Occipital lobe (tissue), 1 donor: ENCODE measurements at regions not wholly inside any gene's neighbourhood (a gene's known extent, or its start where the extent isn't known, plus 50 kb on each side); places are given as distances from the start of the nearest gene placed in this dataset.
A peak's percentile ranks its signal among the peaks of the same experiment; 100 is the strongest.

ENCODE experiments used
- DNase-seq: peaks from one replicate; lab custom pipeline; 2025; lab: John Stamatoyannopoulos, UW

DNA sequence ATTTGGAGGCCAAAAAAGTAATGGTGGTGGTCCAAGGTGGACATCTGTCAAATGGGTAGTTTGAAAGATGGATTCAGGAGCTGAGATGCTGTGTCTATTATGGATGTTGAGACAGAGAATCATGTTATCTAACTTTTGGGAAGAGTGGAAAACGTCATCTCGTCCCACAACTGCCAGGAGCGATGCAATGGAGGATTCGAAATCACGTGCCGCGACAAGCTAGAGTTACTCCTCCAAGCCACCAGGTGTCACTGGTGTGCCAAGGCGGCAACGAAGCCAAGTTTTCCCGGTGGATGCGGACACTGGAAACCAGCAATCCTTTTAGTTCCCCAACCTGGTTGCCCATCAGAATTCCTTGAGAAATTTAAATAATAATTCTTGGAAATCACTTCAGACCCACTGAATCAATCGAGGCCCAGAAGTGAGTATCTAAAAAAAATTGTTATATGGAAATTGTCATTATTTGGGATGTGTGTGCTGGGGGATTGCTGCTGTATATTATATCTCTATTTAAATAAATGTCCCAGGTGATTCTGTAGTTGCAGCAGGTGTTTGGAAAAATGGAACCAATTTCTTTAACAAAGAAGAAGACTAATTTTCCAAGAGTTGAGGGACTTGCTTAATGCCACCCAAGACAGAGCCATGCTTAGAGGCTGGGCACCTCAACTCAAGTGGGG is 206.1 kb downstream of the HAPSTR1 start:
- no peak for DNase-seq

DNA sequence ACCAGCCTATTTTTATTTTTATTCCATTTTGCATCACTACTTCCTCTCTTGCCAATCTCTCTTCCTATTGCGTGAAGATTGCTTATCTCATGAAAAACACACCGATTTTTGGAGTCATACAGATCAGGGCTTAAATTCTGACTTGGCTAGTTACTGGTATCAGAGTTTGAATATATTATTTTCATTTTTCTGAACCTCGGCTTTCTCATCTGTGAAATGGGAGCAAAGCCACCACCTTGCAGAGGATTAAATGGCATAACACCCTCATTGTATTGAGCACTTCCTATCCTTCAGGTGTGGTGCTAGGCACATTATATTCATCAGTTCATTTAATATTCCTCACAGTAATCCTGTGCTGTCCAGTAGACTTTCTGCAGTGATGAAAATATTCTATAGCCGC is 208.8 kb downstream of the HAPSTR1 start:
- no peak for DNase-seq

DNA sequence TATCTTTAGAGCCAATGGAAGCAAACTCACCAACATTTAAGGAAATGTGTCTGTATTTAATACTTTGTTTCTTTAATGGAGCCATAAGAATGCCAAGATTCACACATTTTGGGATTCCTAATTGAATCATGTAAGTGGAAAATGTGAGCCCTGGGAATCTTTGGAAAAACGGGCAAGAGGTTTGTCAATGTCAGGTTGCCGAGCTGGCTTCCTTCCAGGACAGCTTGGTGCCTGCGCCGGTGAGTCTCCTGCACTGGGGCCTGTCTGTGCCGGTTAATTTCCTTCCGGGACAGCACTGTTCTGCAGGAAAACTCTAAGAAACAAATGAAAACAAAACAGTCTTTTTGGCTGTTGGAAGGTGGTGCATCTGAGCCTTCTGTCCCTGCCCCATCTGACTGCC is 210.6 kb downstream of the HAPSTR1 start:
- DNase-seq, result no peak

DNA sequence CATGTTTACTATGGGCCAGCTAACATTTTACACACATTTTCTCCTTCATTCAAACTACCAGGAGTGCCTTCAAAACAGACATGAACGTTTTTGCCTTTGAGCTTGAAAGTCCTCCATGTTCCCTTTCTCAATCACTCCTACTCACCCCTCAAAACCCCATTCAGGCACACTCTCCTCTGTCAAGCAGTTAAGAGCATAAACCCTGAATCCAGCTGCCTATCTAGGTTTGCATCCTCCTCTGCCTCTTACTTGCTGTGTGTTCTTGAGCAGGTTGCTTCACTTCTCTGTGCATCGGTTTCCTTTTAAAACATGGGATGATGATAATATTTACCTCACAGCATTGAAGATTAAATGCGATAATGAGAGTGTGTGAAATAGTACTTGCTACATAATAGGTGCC is 215.3 kb downstream of the HAPSTR1 start:
- DNase-seq, result no peak

DNA sequence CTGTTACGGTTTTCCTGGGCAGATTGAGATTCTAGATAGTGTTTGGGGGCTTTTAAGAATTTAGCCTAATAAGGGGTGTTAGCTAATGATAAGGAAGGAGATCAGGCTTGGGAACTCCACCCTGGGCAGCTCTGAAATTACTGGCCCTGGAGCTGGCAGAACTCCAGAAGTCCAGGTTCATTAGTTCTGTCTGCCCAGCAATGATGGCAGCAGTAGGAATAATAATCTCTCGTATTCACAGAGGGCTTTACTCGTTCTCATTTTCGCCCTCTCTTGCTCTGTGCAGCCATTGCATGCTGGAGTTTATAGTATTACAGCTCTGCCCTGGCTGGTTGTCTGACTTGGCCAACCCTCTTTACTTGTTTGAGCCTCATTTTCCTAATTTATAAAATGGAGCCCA is 216.0 kb downstream of the HAPSTR1 start:
- DNase-seq, result no peak

DNA sequence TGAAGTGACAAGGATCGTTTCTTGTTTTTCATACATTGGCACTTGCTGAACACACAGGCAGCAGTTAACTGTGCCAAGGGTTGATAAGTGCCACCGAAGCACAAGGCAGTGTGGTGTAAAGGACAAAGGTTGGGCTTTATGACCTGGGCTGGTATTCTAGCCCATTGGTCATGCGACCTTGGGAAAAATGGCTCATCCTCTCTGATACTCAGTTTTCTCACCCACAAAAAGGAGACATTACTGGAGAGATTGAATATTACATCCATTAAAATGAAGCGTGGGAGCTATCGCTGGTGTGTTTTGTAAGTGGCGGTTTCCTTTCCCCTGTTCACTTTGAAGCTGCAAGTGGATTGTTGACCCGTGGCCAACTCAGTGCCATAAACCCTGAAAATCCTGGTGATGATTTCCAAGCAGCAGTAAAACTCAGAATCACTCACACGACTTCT is 216.9 kb downstream of the HAPSTR1 start:
- DNase-seq, result no peak

DNA sequence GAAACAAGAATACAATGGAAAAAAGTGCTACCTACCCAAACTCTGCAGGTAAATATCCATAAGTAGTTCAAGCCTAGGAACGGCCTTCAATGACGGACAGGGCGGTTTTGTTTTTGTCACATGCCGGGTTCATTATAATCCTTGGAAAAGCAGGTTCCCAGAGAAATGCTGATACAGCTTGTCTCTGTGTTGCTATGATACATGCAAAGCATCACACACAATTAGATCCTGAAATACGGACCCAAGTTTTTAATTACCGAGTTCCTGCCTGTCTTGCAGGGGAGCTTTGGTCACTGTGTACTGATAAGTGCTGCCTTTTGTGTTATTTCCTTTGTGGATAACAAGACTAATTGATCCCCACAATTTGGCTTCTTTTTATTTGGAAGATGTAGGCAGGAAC is 217.4 kb downstream of the HAPSTR1 start:
- no peak for DNase-seq

DNA sequence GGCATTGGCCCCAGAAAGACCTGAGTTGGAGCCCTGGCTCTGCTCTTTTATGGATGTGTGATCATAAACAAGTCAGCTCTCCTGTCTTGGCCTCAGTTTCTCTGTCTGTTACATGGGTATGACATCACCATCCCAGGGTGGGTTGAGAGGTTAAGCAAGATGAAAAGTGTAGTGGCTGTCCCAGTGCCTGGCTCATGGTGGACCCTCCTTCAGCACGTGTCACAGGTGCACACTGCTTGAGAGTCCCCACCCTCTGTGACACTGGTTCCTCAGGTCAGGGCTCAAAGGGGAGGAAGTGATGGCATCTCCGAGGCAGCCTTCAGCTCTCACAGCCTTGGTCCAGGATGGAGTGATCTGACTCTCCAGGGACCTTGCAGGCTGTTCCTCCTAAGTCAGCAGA is 218.4 kb downstream of the HAPSTR1 start:
- no peak for DNase-seq

DNA sequence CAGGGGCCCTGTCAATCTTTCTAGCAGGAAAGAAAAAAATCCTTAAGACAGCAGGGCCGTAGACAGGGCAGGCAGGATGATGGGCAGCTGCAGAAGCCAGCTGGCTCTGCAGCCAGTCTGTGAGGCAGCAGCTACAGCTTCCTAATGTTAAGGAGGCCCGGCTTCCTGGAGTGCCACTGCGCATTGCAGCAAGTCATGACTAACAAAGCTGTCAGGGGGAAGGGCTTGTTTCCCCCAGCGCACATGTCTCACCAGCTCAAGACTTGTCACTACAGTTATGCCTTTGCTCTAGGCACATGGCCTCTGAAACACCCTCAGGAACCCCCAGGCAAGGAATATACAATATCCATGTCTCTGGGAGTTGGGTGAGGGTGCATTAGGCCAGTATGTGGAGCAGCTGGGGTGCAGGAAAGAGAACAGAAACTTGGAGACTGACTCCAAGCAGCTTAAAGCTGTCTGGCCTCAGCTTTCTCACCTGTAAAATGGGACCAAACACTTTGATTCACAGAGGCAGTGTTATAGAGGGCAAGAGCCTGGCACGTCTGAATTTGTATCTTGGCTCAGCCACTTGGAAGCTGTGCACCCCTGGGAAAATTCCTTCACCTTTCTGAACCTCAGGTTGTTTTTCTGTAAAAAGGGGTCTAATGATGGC is 220.0 kb downstream of the HAPSTR1 start:
- DNase-seq, result peak; percentile 19

DNA sequence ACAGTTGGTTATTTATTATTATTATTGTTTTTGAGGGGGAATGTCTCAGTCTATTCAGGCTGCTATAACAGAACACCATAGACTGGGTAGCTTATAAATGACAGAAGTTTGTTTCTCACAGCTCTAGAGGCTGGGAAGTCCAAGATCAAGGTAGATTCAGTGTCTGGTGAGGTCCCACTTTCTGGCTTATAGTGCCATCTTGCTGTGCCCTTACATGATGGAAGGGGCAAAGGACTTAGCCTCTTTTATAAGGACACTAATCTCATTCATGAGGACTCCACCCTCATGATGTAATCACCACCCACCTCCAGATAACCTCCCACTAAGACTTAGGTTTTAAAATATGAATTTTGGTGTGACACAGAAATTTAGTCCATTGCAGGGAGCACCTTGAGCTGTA is 224.6 kb downstream of the HAPSTR1 start:
- no peak for DNase-seq

DNA sequence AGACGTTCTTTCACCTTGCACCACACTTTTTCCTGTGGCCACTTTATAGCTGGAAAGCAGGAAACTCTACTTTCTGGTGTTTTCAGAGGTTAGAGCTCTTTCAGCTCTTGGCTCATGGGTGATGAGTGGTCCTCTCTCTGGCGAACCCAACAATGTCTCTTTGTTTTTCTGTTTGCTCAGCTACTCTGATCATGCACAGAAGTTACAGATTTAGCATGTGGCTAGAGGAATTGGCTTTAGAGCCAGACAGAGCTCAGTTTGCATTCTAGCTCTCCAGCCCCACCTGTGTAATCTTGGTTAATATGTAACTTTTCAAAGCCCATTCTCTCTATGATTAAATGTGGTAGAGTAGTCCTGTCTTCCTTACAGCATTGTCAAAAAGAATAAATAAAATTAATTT is 225.2 kb downstream of the HAPSTR1 start:
- no peak for DNase-seq

DNA sequence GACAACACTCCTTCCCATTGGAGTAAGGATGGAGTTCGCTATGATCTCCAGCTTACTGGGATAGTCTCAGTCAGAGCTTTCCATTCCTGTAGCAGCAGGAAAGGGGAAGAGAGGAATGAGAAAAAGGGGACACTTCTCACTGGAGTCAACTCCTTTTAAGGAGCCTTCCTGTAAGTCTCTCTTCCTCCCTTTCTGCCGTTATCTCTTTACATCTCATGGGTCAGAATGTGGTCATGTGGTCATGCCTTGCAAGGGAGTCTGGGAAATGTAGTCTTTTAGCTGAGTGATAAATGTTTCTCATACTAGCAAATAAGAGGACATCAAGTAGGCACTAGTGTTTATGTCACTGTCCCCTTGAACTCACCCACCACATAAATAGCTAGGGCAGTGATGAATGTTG is 227.3 kb downstream of the HAPSTR1 start:
- DNase-seq, result no peak

DNA sequence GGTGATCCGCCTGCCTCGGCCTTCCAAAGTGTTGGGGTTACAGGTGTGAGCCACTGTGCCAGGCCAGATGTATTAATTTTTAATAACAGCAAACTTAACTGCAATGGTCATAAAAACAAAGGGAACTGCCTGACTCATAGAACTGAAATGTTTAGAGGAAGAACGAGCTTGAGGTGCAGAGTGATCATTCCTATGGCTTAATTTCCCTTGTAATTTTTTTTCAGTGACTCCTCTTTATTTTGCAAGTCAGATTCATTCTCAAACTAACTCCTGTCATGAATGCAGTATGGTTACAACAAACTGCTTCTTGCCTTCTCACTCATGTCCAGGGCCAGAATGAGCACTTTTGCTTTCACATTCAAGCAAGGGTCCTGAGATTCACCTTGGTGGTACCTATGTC is 231.3 kb downstream of the HAPSTR1 start:
- no peak for DNase-seq

DNA sequence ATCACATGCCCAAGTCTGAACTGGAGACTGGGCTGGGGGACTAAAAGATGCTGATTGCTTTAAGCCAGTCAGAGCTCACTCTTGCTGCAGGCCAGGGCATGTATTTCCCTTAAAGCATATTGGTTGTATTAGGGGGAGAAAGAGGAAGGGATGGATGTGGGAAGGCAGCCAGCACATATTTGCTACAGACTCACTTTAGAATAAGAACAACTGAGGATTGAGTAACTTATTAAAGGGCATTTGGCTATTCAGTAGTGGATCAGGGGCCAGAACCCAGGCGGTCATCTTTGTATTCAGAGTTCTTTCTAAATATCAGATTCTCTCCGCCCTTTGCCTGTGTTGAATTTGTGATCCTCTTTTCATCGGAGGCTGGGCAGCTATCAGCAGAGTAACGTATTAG is 231.7 kb downstream of the HAPSTR1 start:
- no peak for DNase-seq

DNA sequence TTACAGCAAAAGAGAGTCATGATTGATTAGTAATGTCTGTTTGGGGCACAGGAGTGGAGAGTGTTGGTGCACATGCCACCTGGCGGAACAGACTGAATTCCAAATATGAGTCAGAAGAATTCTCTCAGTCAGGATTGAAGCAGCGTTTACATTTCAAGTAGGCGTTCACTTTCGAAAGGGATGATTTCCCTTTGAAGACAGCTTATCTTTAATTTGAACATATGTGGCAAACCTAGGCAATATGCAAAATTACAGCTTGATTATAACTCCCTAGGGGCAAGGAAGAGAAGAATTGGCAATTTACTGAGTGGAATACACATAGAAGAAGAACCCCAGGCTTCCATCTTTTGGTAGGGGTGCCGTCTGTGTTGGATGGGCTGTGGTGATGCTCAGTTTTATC is 235.8 kb downstream of the HAPSTR1 start:
- no peak for DNase-seq

DNA sequence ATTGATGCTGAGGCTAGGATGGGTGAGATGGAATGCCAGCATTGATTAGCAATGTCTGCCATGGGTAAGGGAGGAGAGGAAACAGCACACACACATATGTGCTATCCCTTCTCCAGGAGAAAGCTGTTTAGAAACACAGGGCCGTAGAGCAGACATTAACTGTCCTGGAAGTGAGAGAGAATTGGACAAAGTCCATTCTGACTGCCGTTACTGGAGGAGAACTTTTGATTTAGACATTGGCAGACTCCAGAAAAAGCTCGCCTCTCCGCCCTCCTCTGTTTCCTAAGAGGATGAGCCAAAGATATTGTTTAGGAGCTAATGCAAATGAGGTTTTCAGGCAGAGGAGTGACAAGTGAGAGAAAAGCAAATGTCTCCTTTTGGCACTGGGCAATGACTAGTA is 237.0 kb downstream of the HAPSTR1 start:
- DNase-seq, result no peak

DNA sequence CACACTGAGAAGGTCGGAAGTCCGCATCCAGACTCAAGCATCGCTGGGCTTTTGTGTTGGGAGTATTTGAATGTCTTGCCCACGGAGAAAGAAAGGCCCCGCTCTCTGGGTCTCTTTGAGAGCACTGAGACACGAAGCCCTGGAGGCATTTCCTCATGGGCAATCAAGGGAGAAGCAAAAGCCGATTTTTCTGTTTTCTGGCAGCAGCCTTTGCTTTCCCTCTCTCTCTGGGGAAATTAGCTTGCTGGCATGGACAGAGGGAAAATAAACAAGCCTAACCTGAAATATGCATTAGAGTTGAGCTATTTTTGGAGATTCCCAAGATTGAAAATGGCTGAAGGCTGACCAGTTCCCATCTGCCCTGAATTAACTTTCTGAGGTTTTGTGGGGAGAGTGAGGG is 238.7 kb downstream of the HAPSTR1 start:
- DNase-seq, result no peak

DNA sequence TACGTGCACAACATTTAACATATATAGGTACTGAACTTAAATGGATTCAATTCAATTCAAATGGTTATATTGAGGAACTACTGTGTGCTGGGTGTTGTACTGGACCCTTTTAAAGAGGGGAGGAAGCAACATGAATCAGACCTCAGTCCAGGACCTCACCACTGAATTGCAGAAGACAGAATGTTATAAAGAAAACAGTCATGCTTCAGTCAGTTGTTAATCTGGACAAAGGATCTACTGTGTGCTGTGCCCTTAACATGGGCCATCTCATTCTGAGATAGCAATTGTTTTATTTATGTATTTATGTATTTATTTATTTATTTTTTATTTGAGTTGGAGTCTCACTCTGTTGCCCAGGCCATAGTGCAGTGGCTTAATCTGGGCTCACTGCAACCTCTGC is 240.1 kb downstream of the HAPSTR1 start:
- no peak for DNase-seq

DNA sequence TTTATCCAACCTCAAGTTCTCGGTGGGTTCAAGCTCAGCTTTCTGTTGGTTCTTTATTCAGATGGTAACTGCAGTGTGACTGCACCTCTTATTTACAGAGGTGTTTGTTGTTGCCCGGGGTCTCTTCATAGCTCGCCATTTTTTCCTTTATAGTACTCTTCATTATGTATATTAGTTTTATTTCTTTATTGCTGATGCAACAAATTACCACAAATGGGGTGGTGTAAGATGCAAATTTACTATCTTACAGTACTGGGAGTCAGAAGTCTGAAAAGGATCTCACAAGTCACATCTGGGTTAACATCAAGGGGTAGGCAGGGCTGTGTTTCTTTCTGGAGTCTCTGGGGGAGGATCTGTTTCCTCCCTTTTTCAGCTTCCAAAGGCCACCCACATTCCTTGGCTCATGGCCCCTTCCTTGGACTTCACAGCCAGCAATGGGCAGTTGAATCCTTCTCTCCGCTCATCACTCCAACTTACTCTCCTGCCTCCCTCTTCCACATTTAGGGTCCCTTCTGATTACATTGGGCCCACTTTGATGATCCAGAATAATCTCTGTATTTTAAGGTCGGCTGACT is 241.2 kb downstream of the HAPSTR1 start:
- no peak for DNase-seq

DNA sequence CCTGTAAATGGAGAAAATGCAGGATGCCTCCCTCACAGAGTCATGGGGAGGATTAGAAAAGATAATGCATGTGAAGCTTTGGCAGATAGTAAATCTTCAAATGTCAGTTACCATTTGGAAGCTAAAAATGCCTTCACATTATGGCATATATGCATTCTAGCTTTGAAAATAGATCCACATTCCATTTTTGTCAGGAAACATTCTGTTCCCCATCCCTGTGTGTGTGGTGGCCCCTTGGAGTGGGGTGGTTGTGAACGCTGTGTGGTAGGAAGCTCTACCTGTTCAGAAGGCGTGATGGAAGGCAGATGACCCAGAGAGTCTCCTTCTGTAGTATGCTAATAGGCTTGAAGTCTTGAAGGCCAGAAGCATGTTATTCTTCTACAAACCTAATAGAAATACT is 242.0 kb downstream of the HAPSTR1 start:
- DNase-seq, result no peak

DNA sequence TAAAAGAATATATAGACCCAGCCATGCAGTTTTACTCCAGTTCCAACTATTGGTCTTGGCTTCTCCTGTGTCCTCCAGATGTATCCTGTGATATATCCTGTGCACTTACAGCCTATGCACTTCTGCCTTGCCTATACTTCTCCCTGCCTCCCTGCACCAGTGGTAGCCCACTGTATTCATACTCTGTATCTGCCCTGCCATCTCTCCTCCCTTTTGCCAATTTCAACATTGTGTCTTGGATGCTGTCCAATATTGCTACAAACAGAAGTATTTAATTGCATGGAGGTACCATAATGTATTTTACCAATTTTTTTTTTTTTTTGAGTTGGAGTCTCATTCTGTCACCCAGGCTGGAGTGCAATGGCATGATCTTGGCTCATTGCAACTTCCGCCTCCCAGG is 242.7 kb downstream of the HAPSTR1 start:
- DNase-seq, result no peak

DNA sequence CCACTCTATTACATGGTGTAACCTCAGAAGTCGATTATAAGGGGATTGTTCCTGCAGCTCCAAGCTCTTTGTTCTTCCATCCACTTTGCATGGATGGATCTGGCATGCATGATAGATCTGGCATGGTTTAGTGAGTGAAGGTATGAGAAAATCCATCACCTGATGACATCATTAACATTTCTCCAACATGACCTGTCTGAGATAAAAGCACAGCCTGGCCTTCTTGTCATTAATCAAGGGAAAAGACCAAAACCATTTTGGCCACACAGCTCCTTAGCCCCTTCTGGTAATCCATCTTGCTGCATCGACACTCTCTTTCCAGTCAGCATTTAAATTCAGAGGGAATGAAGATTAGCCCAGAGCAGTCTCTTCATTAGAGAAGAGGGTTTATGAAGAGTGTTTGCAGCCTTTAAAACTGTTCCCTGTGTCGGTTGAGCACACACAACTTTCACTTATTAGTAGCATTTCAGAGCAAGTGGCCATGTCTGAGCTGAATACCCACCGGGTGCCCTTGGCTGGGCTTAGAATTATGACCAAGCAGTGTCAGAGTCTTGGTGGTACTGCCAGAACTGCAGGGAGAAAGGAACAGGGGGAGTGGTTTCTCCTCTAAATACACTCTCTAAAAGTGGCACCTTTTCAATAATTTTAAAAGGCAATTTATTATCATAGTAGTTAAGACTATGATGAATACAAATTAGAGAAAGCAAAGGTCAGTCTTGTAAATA is 246.0 kb downstream of the HAPSTR1 start:
- DNase-seq, result no peak

DNA sequence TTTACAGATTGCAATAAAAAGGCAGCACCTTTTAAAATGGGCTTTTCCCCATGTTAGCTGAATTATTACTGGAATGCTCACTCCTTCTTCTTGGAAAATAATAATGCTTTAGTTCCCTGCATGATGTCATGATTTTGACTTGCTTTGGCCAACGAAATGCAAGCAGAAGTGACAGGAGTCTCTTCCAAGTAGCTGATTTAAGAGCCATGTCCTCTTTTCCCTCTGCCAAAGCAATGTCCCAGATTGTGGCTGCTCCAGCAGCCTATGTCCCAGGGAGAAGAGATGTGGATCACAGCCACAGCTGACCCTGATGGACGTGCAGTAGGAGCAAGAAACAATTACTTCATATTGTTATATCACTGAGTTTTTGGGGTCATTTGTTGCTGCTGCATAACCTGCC is 246.6 kb downstream of the HAPSTR1 start:
- no peak for DNase-seq
